22Rv1 (cell line): ENCODE measurements at regions not wholly inside any gene's neighbourhood (a gene's known extent, or its start where the extent isn't known, plus 50 kb on each side); places are given as distances from the start of the nearest gene placed in this dataset.

Experiments used
- H3K27ac ChIP-seq: fragments of 450-650 bp; 2 replicates; pipeline ENCODE4 v1.5.1; 2017
- ZFX ChIP-seq: fragments of 450-650 bp; IDR thresholded peaks from 2 replicates; pipeline ENCODE4 v1.6.1; 2017; ENCODE audit warnings: antibody characterized with exemption, borderline replicate concordance
- TF ChIP-seq, protein P1 (sequence below): fragments of 450-650 bp; IDR thresholded peaks from 2 replicates; pipeline ENCODE4 v1.5.1; 2017; ENCODE audit warnings: mild to moderate bottlenecking

DNA sequence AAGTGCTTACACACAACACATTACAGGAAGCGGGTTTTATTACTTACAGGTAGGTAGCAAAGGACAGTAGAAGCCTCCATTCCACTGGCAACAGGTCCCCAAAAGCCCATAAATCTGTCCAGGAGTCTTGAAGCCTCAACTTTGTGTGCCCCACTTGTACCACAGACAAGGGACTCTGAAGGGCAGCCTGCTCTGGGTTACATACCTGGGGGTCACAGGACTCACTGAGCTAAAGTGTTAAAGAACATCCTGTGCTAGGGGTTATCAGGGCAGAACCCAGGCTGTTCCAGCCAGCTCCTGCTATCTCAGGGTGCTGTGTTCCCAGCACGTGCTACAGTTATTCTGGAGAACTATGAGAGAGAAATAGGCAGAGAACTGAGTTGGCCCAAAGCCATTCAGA lies 230.9 kb upstream of the SLC10A2 start:
- H3K27ac ChIP-seq = no peak overlapping the region
- TF ChIP-seq, protein P1, sequence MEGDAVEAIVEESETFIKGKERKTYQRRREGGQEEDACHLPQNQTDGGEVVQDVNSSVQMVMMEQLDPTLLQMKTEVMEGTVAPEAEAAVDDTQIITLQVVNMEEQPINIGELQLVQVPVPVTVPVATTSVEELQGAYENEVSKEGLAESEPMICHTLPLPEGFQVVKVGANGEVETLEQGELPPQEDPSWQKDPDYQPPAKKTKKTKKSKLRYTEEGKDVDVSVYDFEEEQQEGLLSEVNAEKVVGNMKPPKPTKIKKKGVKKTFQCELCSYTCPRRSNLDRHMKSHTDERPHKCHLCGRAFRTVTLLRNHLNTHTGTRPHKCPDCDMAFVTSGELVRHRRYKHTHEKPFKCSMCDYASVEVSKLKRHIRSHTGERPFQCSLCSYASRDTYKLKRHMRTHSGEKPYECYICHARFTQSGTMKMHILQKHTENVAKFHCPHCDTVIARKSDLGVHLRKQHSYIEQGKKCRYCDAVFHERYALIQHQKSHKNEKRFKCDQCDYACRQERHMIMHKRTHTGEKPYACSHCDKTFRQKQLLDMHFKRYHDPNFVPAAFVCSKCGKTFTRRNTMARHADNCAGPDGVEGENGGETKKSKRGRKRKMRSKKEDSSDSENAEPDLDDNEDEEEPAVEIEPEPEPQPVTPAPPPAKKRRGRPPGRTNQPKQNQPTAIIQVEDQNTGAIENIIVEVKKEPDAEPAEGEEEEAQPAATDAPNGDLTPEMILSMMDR = no peak
- TF ChIP-seq ZFX = no peak

DNA sequence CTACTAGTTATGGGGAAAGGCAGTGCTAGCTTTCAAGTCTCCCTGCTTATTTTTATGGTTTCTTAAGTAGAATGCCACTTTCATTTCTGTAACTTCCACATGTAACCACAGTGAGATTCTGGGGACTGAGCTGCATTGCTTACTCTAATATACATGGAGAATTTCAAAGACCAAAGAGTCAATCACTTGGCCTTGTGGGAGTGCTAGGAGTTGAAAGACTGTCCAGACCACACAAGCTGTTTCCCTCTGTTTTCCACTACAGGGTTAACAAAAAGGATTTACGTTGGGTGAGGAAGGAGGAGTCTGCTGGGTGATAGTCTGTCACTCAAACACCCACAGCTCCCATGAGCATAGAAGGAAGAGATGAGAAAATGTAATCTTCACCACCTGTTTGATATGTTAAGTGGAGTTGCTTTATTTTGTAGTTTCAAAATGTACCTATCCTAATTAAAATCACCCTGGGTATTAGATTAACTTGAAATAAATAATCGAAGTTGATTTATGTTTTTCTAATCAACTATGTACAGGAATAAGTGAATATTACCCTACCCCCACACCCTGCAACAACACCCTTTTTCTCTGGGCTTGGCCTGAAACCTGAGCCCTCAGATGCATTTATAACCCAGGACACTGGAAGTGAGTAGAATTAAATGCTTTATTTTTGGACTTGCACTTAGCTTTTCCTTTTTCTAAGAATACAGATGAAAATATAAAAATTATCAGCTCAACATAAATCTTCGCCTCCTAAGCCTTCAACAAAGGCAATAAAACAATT lies 225.8 kb upstream of the SLC10A2 start:
- no peak for TF ChIP-seq ZFX
- TF ChIP-seq, protein P1 = no peak
- H3K27ac ChIP-seq = no peak overlapping the region

DNA sequence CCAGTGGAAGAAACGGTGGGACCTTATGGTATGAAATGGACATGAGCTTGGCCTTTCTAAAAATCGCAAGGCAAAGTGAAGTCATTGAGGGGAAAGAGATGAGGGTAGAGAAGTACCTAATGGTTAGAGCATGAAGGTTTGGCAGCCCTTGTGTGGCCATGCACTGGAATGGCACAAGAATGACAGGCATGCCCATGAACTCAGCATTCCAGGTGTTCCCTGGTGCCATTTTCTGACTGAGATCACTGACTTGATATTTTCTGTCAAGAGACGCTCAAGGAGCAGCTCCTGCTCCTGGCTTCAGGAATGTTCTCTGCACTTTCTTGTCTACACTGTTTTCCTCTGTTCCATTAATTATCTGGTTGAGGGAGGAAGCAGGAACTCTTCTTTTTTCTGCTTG lies 225.0 kb upstream of the SLC10A2 start:
- TF ChIP-seq, protein P1 = no peak
- no peak for TF ChIP-seq ZFX
- no peak overlapping the region for H3K27ac ChIP-seq

- no peak for TF ChIP-seq ZFX
- TF ChIP-seq, protein P1 = no peak
- no peak overlapping the region for H3K27ac ChIP-seq
Observed at GRCh38 chr13:103289681-103290080, 223.5 kb upstream of the SLC10A2 start.

- no peak overlapping the region for H3K27ac ChIP-seq
- TF ChIP-seq, protein P1 = no peak
- TF ChIP-seq ZFX = no peak
Observed at GRCh38 chr13:103288114-103288513, 221.9 kb upstream of the SLC10A2 start.

- no peak for TF ChIP-seq ZFX
- TF ChIP-seq, protein P1 = no peak
- no peak overlapping the region for H3K27ac ChIP-seq
Observed at GRCh38 chr13:103287659-103288058, 221.4 kb upstream of the SLC10A2 start.

GRCh38 chr13:103284466-103284865 lies 218.2 kb upstream of the SLC10A2 start:
- TF ChIP-seq ZFX = no peak
- TF ChIP-seq, protein P1 = no peak
- H3K27ac ChIP-seq = no peak overlapping the region
